Embryonic facial prominence (tissue), 1 donor: ENCODE measurements at regions not wholly inside any gene's neighbourhood (a gene's known extent, or its start where the extent isn't known, plus 50 kb on each side); places are given as distances from the start of the nearest gene placed in this dataset.

Experiments
- DNase-seq: peaks from one replicate; pipeline ENCODE4 v3.0.0-alpha.2; 2016; ENCODE audit errors: extremely low spot score

DNA sequence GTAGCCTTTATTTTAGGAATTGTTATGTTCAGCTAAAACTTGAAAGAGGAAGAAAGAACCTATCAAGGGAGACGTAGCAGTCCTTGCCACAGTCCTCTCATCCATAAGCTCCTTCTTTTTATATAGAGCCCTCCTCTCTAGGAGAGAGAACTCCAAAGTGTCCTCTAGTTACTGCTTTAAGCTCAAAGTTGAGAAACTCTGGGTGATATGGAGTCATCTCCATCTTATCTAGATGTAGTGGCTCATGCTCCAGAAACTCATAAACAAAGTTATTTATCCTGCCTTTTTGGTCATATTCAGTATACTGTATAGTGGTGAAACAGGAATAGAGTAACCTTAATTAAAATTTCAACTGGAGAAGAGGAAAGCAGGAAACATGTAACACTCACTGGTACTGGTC, 90.4 kb upstream of the ATF7IP start:
- no peak for DNase-seq

DNA sequence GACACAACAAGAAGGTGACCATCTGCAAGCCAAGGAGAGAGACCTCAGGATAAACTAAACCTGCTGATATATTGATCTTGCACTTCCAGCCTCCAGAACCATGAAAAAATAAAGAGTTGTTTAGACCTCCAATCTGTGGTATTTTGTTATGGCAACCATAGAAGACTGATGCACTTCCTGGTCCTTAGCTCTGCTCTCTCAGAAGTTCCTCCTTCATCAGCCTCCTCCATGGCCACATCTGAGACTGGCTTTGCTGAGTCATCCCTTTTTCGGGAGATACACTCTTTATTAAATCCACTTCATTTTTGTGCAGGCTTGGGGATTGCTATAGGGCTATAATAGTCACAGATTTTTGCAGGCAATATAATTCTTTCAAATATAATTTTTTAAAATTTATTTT, 89.6 kb upstream of the ATF7IP start:
- DNase-seq = no peak

DNA sequence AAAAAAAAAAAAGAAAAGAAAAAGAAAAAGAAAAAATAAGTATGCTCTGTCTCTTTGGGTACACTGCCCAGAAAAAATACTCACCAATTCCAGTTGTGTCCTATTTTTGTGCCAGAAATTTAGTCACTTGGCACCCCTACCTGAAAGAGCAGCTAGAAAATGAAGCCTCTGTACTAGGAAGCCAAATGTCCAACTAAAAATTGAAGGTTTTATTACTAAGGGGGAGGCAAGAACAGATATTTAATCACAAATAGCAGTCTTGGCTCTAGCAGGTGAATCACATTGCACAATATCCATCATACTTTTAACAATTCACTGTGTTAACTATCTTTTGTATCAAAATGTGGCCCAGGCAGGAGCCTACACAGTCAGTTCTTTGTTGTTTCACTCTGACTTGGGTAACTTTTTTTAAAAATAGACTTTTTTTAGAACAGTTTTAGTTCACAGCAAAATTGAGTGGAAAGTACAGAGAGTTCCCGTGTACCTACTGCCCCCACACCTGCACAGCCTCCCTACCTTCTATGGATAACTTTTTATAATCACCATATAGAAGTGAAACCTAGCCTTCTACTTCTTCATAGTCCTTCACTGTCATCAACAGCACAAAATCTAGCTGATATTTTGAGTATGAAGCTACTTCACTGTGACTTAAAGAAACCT, 87.1 kb upstream of the ATF7IP start:
- no peak for DNase-seq

DNA sequence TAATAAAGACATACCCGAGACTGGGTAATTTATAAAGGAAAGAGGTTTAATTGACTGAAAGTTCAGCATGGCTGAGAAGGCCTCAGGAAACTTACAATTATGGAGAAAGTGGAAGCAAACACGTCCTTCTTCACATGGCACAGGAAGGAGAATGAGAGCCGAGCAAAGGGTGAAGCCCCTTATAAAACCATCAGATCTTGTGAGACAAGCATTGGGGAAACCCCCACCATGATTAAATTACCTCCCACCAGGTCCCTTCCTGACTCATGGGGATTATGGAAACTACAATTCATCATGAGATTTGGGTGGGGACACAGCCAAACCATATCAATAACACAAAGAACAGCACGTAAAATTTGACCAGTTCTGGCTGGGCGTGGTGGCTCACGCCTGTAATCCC, 85.6 kb upstream of the ATF7IP start:
- DNase-seq = no peak

DNA sequence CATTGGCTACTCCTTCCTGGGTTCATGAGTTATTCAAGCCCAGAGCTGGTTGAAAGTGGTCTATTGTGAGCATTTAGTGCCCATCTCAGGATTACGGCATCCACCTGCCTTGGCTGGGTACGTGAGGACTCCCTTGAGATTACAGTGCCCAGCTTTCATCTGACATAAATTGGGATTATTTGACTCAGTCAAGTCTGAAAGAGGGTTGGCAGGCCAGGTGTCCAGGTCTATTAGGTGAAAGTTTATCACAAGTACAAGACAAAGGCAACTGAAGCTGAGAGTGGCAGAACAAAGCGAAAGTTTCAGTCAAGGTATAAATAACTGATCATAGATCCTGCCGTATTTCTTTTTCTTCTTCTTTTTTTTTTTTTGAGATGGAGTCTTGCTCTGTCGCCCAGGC, 84.6 kb upstream of the ATF7IP start:
- DNase-seq = no peak

DNA sequence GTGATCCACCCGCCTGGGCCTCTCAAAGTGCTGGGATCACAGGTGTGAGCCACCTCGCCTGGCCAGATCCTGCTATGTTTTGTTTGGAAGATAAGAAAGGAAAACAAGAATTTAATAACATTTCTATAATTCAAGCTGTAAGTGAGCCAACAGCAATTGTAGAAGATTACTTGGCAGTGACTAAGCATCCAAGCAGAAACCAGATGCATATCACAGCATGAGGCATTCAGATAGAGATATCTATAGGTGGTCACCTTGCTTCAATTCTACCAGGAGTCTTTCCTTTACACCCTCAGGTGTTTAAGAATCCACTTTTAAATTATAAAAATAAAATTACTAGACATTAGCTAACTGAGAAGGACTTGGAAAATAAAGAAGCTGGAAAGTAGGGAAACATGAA, 83.9 kb upstream of the ATF7IP start:
- DNase-seq = no peak

DNA sequence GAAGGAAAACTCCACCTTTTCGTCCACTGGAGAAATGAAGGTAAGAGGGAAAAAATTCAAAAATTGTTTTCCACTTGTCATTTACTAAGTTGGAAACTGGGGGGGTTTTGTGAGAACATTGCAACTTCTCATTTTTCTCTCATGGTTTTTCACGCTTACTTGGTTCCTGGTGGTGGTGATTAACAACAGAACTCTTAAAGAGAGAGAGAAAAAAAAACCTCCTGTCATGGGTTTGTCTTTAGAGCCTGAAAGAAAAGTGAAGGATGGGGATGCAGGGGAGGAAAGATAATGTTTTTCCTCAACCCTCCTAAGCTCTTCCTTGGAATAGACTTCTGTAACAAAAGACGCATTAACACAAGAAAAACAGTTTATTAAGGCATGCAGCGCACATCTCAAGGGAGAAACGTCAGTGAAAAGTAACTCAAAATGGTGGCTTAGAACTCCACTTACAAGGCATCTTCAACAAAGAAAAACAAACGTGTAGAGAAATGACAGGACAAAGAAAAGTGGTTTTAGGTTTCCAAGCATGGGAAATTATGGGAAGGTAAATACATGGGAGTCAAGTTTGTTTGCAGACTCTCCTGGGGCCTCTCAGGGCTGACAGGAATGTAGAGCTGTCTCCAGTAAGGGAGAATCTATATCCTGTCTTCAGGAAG, 81.9 kb upstream of the ATF7IP start:
- DNase-seq = no peak

DNA sequence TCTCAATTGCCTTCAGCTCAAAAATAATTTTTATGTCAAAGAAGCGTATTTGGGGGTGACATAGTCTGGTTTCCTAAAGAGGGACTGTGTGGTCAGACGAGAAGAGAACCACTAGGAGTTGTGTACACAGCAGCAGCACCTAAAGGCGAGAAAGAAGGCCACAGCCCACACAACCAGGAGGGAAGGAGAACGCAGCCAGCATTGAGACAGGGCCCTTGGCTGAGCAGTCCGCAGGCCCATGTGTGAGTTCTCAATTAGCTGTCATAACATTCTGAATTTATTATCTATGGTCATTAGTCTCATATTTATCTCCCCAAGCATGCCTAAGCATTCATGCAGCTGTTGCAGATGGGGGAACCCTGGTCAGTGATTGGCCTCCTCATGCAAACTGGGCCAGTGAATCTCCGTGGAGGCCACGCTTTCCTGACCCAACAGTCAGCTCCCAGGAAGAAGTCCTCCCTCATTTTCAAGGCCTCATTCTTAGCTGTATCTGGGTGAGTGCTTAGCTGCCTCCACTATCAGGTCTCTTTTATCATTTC, 81.2 kb upstream of the ATF7IP start:
- DNase-seq = no peak

DNA sequence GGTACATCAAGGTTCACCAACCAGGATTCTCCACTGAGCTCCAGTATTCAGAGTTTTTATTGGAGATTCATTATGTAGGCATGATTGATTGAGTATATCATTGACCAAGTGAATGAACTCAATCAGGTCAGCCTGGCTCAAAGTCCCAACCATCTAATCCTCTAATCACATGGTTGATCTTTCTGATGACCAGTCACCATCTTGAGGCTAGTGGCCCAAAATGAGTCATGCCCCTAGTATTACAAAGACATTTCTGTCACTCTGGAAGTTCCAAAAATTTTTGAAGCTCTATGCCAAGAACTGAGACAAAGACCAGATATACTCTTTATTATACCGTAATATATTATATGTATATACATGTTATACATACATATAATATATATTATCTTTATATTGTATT, 75.9 kb upstream of the ATF7IP start:
- no peak for DNase-seq

DNA sequence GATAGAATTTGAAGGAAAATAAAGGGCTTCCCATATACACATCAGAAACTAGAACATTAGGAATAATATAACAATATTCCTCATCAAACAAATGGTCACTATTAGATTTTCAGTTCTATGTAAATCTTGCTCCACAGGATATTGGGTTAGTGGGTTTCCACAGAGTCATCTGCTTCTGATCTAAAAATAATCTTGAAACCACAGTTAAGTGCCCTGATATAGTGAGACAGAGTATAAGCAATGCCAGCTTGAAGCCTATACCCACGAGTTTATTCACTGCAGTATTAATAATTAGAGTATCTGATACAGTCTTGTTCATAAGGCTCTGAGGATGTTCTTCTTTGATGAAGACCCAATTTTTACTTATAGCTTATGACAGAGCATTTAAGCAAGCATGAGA, 74.5 kb upstream of the ATF7IP start:
- DNase-seq = no peak

DNA sequence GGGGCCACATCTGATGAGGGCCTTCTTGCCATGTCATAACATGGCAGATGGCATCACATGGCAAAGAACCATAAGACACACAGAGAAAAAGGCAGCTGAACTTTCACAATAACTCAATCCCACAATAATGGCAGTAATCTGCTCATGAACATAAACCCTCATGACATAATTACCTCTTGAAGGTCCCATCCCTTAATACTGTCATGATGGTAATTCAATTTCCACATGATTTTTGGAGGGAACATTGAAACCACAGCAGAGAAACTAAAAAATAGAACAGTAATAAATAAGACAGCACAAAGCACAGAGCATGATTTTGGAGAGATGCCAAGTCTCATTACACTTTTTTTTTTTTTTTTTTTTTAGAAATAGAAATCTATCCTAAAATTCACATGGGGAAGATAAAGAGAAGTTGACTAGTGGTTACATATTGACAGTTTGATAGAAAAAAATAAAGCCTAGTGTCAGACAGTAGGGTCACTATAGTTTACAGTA, 61.8 kb upstream of the ATF7IP start:
- no peak for DNase-seq

DNA sequence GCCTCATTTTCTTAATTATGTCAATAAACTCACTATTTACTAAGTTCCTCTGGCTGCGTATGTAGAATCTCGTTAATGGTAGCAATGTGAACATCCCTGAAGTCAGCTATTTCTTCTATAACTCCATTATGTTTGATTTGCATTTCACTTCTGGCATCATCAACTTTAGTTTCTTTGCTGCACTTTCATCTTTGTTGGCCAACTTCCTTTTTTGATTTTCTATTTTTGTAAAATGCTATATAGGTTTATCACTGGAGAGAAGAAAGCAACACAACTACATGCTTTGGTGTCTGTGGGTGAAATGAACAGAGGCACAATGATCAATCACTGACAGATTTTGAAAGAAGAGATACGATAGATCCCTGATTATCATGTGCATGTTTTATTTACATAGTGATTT, 58.5 kb upstream of the ATF7IP start:
- DNase-seq = no peak

DNA sequence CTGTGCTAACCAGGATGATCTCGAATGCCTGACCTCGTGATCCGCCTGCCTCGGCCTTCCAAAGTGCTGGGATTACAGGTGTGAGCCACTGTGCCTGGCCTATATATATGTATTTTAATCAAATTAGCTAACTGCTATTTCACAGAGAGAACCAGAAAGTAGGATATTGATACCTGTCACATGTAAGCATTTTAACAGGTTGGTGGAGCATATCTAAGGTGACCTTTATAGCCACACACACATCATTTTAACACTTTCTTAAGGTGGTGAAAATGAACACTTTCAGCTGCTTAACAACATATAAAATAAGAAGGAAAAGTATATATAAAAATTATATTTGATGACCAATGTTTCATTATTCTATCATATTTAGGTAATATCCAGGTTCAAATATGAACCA, 57.0 kb upstream of the ATF7IP start:
- no peak for DNase-seq

DNA sequence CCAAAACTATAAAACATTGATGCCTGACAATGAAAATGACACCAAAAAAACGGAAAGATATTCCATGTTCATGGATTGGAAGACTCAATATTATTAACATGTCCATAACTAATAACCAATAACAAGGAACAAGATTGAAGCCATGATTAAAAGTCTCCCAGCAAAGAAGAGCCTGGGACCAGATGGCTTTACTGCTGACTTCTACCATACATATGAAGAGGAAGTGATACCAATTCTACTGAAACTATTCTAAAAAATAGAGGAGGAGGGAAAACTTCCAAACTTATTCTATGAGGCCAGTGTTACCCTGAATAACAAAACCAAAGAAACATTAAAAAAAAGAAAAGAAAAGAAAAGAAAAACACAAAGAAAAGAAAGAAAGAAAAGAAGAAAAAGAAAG, 54.6 kb upstream of the ATF7IP start:
- no peak for DNase-seq

DNA sequence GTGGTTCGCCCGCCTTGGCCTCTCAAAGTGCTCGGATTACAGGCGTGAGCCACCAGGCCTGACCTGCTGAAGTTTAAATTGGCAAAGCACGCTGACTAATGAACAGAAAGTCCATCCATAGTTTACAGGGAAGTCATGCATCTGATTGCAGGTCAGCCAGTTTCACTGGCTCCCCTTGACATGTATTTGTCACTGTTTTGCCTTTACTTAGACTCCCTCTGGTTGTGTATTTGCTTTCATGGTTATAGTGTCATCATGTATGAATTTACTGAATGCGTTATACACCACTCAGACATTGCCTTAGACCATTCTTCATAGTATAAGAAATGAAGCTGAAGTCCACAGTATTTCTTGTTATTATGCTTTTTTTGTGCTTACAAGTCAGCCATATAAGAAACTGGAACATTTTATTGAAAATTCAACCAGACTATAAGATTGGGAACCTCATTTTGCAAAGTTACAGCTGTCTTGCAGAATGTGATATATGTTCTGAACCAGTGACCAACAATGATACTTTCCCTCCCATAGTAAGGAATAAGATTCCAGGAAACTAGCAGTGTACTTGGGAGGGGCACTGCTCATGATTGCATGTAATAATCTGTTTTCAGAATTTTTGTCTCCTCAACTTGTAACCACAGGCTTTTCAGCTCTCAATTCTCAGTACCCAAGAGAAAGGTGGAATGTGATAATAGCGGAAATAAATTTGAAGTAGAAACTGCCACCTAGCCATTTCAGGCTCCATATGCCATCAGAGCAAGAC, 51.9 kb upstream of the ATF7IP start:
- no peak for DNase-seq

DNA sequence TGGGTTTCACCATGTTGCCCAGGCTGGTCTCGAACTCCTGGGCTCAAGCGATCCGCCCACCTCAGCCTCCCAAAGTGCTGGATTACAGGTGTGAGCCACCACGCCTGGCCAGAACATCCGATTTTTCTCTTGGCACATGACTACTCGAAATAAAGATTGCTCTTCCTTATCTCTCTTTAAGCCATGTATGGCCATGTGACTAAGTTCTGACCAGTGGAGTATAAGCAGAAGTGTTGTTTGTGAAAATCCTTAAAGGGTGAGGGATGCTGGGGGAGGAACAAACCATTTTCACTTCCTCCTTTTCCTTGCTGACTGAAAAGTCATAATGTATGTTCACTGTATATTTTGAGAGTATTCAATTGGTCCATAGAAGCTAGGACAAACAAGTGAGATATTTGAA, 50.7 kb upstream of the ATF7IP start:
- DNase-seq = no peak

DNA sequence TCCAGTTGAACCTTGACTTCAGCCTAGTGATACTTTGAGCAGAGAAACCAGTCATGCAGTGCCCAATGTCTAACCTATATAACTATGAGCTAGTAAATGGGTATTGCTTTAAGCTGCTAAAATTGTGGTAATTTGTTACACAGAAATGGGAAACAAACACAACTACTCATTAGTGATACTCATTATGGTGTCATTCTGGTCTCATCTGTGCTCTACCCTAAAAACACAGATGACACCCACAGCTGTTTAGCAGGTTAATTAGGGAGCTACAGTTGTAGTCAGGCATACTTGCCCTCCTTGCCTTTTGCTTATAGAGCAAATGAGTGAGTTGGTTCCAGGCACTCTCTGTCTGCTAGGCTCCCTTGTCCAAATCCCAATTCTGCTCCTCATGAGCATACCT, 50.0 kb upstream of the ATF7IP start:
- DNase-seq = no peak
